Esophagus (tissue), 2 donors: ENCODE measurements at regions not wholly inside any gene's neighbourhood (a gene's known extent, or its start where the extent isn't known, plus 50 kb on each side); places are given as distances from the start of the nearest gene placed in this dataset.
A peak's percentile ranks its signal among the peaks of the same experiment; 100 is the strongest.

Experiments used
- H3K27ac ChIP-seq, 2 donors: one replicate each; pipeline ENCODE4 v1.5.1; 2013; ENCODE audit warnings: low read depth in 2 of 2, mild to moderate bottlenecking in 2 of 2, inconsistent platforms in 1 of 2, low read length in 1 of 2, moderate library complexity in 1 of 2
- H3K27me3 ChIP-seq, 2 donors: one replicate each; pipeline ENCODE4 v1.6.1; 2013; ENCODE audit warnings: low read length in 2 of 2, control low read depth in 1 of 2, mild to moderate bottlenecking in 1 of 2; ENCODE audit not compliant: insufficient read depth in 2 of 2, control insufficient read depth in 1 of 2
- H3K36me3 ChIP-seq, 2 donors: one replicate each; pipeline ENCODE4 v1.6.1; 2013; ENCODE audit warnings: low read length in 1 of 2; ENCODE audit not compliant: control insufficient read depth in 2 of 2, insufficient read depth in 2 of 2
- H3K4me1 ChIP-seq, 2 donors: one replicate each; pipeline ENCODE4 v1.6.1; 2013; ENCODE audit warnings: low read length in 1 of 2; ENCODE audit not compliant: control insufficient read depth in 2 of 2, insufficient read depth in 2 of 2
- H3K4me3 ChIP-seq, 2 donors: one replicate each; pipeline ENCODE4 v1.5.1; 2013; ENCODE audit warnings: low read length in 2 of 2, mild to moderate bottlenecking in 2 of 2, low read depth in 1 of 2, moderate library complexity in 1 of 2
- H3K9me3 ChIP-seq, 2 donors: one replicate each; pipeline ENCODE4 v1.6.1; 2013; ENCODE audit warnings: mild to moderate bottlenecking in 2 of 2, low read depth in 1 of 2, low read length in 1 of 2, moderate library complexity in 1 of 2; ENCODE audit not compliant: control insufficient read depth in 2 of 2, insufficient read depth in 1 of 2
- WGBS, 2 donors: extraction: QIAGEN DNeasy Blood & Tissue Kit; methylation state at CpG; one replicate each; pipeline ENCODE4 v1.1.7; 2013; 5-methylcytosine and 5-hydroxymethylcytosine counted together
- donor health status: healthy with polysubstance abuse.
- donor health status: Bipolar disorder and iron deficiency.

DNA sequence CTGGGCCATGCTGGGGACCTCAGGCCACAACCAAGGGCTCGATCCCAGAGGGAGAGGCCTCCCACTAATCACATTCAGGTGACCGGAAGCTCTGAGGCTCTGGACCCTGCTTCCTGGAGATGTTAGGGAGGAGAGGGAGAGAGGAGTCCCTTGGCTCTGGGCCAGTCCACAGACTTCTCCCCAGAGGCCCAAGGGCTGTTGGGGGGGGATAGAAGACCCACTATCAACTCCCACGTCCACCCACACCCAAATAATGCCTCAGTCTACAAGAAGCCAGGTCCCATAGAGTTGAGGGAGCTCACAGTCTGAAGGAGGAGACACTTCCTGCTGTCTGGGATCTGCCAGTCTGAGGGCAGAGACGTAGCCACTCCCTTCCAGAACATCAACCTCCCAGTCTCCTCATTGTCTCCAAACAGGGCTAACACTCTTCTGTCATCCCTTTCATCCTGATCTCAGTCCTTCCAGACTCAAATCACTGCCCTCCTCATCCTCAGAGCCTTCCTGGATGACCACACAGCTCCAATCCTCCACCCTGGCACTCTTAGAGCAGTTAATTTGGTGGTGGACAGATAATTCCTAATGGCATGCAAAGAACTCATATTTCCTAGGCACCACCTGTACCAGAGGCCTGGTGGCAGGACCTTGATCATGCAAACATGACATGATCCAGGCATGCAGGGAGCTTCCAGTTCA lies 69.9 kb downstream of the MRPL14 start:
- 60 to 65% methylated on average over 4 of the region's 4 CpGs for WGBS, 2 donors
- H3K4me1 ChIP-seq: peaks cover 7 to 25% of the 10 kb centered on the region in 2 donors

DNA sequence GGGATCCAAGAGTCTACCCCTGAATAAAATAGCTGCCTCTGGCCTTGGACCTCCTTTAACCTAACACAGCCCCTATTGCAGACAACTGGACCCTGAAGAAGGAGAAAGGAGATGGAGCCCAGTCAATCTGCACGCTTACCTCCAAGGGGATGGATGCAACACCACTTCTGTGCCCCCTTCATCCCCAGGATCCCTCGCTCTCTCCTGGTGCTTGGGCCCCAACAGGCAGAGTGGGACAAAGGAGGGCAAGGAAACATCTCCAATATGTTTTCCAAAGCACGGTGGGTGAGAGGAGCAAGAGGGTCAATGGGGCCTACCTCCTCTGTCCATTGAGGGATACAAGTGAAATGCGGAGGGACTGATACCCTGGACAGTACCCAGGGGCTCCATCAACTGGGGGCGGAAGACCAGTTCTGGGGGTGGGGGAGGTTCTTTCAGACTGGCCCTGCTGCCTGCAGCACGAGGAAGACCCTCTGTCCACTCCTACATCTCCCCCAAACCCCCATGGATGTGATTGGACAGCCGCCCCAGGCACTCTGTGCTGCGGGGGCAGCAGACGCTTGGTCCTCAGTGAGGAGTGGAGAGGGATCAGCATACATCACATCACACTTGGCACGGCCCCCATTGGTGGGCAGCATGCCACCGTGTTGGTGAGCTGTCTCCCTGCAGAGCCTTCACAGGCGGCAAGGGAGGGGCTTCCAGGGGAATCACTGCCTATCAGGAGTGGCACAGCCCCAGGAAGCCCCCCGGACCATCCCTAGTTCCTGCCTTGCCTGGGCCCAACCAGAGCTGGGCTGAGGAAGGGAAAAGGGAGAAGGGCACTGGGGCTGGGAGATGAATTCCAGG lies 70.6 kb downstream of the MRPL14 start:
- Histone ChIP-seq H3K4me1 (peaks cover 0 to 23% of the 10 kb centered on the region in 2 donors), H3K4me3 (no peak overlapping the region), H3K9me3 (no peaks in the 10 kb centered on the region), H3K36me3 (no peaks in the 10 kb centered on the region), H3K27me3 (no peaks in the 10 kb centered on the region), H3K27ac (peak overlapping the region in 1 of 2 donors; percentile 11)
- WGBS, 2 donors: 71 to 72% methylated on average over 13 of the region's 13 CpGs

More for the DNA sequence above, 69.9 kb downstream of the MRPL14 start:
- Histone ChIP-seq H3K27ac (peak overlapping the region in 1 of 2 donors; percentile 61), H3K9me3 (no peaks in the 10 kb centered on the region), H3K36me3 (no peaks in the 10 kb centered on the region), H3K4me3 (no peak overlapping the region), H3K27me3 (no peaks in the 10 kb centered on the region)

DNA sequence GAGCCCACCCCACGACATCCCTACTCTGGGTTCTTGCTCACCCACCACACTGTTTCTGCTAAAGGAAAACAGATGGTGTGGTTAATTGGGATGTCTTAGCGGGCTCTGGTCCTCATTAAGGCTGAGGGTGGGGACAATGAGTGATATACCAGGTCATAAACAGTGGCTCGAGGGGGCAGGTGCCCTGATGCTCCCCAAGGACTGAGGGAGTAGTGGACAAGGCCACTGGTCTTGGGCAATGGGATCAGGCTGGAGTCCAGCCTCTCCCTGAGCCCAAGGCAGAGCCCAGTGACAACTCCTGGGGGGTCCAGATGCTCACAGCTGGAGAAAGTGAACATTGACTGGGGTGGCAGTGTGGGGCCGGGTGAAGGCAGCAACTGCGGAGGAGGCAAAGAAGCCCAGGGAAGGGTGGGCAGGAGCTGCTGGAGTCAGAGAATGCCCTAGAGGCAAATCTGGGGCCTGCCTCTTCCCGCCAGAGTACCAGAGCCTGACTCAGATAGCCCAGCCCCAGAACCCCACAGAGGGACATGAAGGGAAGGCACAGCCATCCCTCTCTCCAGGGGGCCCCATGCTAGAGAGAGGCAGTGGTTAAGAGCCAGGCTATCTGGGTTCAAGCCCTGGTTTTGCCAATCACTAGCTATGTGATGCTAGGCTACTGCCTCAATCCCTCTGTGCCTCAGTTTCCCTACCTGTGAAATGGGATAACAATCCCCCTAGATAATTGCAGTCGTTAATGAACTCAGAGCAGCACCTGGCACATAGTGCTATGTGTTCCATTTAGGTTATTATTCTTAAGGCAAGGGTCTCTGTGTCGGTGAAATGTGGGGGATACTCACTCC lies 72.3 kb downstream of the MRPL14 start:
- 78 to 83% methylated on average over 8 of the region's 8 CpGs for WGBS, 2 donors
- H3K4me1 ChIP-seq: peaks cover 0 to 30% of the 10 kb centered on the region in 2 donors

DNA sequence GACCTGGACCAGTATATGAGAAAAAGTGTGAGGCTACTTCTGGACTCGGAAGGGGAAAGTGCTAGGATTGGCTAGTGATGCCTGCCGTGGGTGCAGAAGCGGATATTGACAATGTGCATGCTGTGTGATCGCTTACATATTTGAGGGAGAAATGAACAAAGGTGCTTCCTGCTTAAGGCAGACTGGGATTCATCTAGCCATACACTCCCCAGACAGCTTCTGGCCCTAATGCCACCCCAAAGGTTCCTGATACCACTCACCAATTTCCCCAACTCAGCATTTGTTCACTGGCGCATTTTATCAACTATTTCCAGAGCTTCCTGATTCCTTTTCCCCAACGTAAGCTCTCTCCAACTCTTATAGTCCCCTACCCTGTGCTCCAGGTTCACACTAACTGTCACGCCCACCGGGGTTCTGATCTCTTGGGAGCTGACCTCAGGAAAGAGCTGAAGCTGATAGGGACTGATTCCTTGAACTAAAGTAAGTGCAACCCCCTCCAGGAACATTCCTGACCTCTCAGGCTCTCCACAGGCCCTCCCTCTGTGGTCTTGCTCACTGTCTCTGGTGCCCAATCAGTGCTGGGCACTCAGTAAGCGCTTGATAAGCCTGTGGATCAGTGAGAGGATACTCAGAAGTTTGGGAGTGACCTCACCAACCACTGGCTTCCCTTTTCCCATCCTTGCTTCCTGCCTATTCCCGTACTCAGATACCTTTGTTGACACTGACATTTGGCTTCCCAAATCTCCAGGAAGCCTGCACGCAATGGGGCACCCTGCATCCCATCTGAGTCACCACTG lies 73.3 kb downstream of the MRPL14 start:
- Histone ChIP-seq H3K36me3 (no peaks in the 10 kb centered on the region), H3K4me3 (no peak overlapping the region), H3K9me3 (no peaks in the 10 kb centered on the region), H3K27ac (no peak overlapping the region), H3K27me3 (no peaks in the 10 kb centered on the region), H3K4me1 (peaks cover 3 to 37% of the 10 kb centered on the region in 2 donors)
- WGBS, 2 donors: 79 to 81% methylated on average over 11 of the region's 11 CpGs

More for the DNA sequence above, 72.3 kb downstream of the MRPL14 start:
- H3K27ac ChIP-seq: no peak overlapping the region
- H3K36me3 ChIP-seq: no peaks in the 10 kb centered on the region
- H3K9me3 ChIP-seq: no peaks in the 10 kb centered on the region
- H3K27me3 ChIP-seq: no peaks in the 10 kb centered on the region
- no peak overlapping the region for H3K4me3 ChIP-seq

DNA sequence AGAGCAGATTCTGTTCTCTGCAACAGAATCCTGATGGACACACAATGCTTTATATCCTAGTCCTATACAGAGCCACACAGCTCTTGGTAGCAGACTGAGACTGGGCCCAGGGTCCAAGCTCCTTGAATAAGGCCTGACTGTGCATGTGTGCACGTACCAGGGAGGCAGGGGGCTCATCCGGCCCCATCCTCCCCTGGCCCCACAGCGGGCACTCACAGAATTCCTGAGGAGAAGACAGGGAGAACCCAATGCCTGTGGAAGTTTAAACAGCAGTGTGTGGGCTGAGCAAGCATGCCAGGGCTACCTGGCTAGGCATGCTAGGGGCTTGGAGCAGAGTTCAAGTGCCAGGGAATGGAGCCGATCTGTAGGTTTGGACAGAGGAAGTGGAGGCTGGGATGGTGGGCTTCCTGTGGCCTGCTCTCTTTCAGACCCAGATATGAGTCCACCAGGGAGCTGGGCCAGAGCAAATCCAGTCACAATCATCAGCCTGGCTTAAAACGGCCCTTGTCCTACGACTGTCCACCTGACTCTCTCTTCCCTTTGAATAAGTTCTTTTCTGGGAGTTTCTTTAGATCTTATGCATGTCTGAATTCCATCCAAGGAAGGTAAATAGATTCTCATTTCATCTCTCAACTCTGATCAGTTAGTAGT lies 74.0 kb downstream of the MRPL14 start:
- H3K36me3 ChIP-seq: no peaks in the 10 kb centered on the region
- peaks cover 3 to 38% of the 10 kb centered on the region in 2 donors for H3K4me1 ChIP-seq
- H3K27me3 ChIP-seq: no peaks in the 10 kb centered on the region
- H3K4me3 ChIP-seq: no peak overlapping the region
- H3K27ac ChIP-seq: peak overlapping the region in 1 of 2 donors; percentile 65
- 75 to 80% methylated on average over 6 of the region's 6 CpGs for whole genome bisulfite sequencing, 2 donors
- no peaks in the 10 kb centered on the region for H3K9me3 ChIP-seq

DNA sequence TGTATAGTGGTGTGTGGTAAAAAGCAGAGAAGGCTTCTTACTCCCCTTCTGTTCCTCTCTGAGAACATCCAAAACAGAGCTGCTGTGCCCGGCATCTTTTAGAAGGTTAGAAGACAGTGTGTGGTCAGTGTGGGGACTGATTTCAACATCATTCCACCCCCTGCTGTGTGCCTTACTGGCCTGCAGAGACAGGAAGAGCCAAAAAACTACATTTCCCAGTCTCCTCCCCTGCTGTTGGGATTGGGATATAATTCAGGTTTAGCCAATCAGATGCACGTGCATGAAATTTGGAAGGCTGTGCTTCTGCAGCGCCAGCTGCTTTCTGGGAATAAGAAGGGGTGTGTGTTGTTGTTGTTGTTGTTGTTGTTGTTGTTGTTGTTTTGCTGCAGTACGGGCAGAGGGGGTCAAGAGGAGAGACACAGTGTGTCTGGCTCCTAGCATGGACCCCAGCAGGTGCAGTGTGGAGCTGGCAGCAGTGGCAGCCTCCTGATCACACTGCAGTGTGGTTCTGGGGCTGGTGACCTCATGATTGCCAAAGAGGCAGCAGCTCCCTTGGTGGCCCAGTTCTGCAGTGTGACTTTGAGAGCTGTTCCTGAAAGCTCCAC lies 74.7 kb downstream of the MRPL14 start:
- H3K27me3 ChIP-seq: no peaks in the 10 kb centered on the region
- H3K4me1 ChIP-seq: peaks cover 3 to 42% of the 10 kb centered on the region in 2 donors
- H3K36me3 ChIP-seq: no peaks in the 10 kb centered on the region
- no peak overlapping the region for H3K4me3 ChIP-seq
- WGBS, 2 donors: 56 to 72% methylated on average over 4 of the region's 4 CpGs
- H3K27ac ChIP-seq: peak overlapping the region in 1 of 2 donors; percentile 65
- H3K9me3 ChIP-seq: no peaks in the 10 kb centered on the region

DNA sequence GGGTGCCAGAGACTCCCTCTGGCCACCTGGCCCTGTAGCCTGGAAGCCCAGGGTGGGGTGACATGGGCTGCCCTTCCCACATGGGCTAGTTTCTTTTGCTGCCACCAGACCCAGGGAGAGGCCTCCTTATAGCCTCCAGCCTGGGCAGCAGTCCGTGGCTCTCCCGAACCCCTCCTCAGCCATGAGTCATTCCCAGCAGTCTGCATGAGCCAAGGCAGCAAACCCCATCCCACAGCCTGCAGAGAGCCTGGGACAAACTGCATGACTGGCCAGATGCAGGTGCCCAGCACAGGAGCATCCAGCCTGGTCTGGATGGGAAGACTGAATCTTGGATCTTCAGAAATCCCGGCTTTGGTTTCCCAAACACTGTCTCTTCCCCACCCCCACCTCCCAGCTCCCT lies 75.7 kb downstream of the MRPL14 start:
- H3K27me3 ChIP-seq: no peaks in the 10 kb centered on the region
- no peaks in the 10 kb centered on the region for H3K36me3 ChIP-seq
- 33 to 56% methylated on average over 3 of the region's 3 CpGs for WGBS, 2 donors
- no peak overlapping the region for H3K4me3 ChIP-seq
- peaks cover 3 to 39% of the 10 kb centered on the region in 2 donors for H3K4me1 ChIP-seq
- H3K27ac ChIP-seq: peak overlapping the region; percentile 76 to 88
- H3K9me3 ChIP-seq: no peaks in the 10 kb centered on the region

DNA sequence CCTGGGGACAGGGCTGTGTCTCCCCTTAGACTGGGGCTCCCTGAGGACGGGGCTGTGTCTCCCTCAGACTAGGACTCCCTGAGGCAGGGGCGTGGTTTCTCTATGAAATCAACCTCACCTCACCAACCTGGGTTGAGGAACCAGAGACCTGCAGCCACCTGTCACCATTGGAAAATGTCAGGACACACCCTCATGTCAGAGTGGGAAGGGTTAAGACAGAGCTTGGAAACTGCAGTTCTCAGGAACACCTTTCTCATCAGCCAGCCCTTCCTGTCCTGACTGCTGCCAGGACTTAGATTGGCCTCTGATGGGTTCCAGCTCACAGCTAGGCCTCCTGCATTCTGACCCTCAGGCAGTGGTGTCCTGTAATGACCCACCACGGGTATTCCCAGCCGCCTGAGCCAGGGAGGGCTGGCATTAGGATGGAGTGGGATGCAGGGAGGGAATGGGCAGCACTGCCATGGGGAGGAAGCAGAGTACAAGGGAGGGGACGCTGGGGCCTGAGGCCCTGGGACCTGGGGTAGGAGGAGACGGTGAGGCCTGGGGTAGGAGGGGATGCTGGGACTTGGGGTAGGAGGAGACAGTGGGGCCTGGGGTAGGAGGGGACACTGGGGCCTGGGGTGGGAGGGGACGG lies 76.3 kb downstream of the MRPL14 start:
- H3K36me3 ChIP-seq: no peaks in the 10 kb centered on the region
- H3K9me3 ChIP-seq: no peaks in the 10 kb centered on the region
- peaks cover 3 to 42% of the 10 kb centered on the region in 2 donors for H3K4me1 ChIP-seq
- H3K27me3 ChIP-seq: no peaks in the 10 kb centered on the region
- WGBS, 2 donors: 32 to 35% methylated on average over 7 of the region's 7 CpGs
- peak overlapping the region; percentile 76 to 88 for H3K27ac ChIP-seq
- no peak overlapping the region for H3K4me3 ChIP-seq
